PFSK-1 (cell line): ENCODE measurements at regions not wholly inside any gene's neighbourhood (a gene's known extent, or its start where the extent isn't known, plus 50 kb on each side); places are given as distances from the start of the nearest gene placed in this dataset.

Source experiments
- FOXP2 ChIP-seq: optimal IDR thresholded peaks from 2 replicates; pipeline ENCODE3; 2011; ENCODE audit warnings: borderline replicate concordance, control low read depth, inconsistent platforms; ENCODE audit not compliant: insufficient read depth; ENCODE audit errors: extremely low read length, extremely low read depth
- POLR2AphosphoS5 ChIP-seq: IDR thresholded peaks from 2 replicates; pipeline ENCODE4 v1.6.1; 2012; ENCODE audit warnings: low read depth, mild to moderate bottlenecking, control low read depth, low read length, moderate library complexity
- REST ChIP-seq, 2 experiments: IDR thresholded peaks; 2 replicates each; pipeline versions ENCODE4 v1.6.1 to v1.8.0; 2011 to 2012; ENCODE audit warnings: low read depth in 2 of 2, low read length in 2 of 2, control low read depth in 1 of 2, inconsistent platforms in 1 of 2, mild to moderate bottlenecking in 1 of 2, moderate library complexity in 1 of 2; ENCODE audit not compliant: insufficient read depth in 1 of 2
- SIN3A ChIP-seq: IDR thresholded peaks from 2 replicates; pipeline ENCODE4 v1.6.1; 2012; ENCODE audit warnings: mild to moderate bottlenecking, low read length, moderate library complexity, borderline replicate concordance; ENCODE audit not compliant: insufficient read depth
- TAF1 ChIP-seq: IDR thresholded peaks from 2 replicates; pipeline ENCODE4 v1.6.1; 2012; ENCODE audit warnings: low read length, control low read depth, borderline replicate concordance; ENCODE audit not compliant: insufficient read depth

- no peak for TF ChIP-seq SIN3A
- TF ChIP-seq FOXP2, result no peak
- TF ChIP-seq POLR2AphosphoS5, result no peak
- no peak for TF ChIP-seq REST (IDR thresholded peaks at IDR 0.05; ENCODE audit: insufficient read depth in 1 of 2, low read depth in 2 of 2, low read length in 2 of 2)
- no peak for TF ChIP-seq TAF1
These were observed 412.8 kb upstream of the MTPN start for GRCh38 chr7:136389933-136390332.

- TF ChIP-seq POLR2AphosphoS5 (no peak), FOXP2 (no peak), REST (IDR thresholded peaks at IDR 0.05; ENCODE audit: insufficient read depth in 1 of 2, low read depth in 2 of 2, low read length in 2 of 2) (no peak), SIN3A (no peak), TAF1 (no peak)
These were observed 409.7 kb upstream of the MTPN start for GRCh38 chr7:136386876-136387275.

GRCh38 chr7:136370137-136370536 lies 393.0 kb upstream of the MTPN start:
- TF ChIP-seq TAF1, result no peak
- no peak for TF ChIP-seq FOXP2
- TF ChIP-seq REST (IDR thresholded peaks at IDR 0.05; ENCODE audit: insufficient read depth in 1 of 2, low read depth in 2 of 2, low read length in 2 of 2), result no peak
- TF ChIP-seq SIN3A, result no peak
- no peak for TF ChIP-seq POLR2AphosphoS5

GRCh38 chr7:136369225-136369624 lies 392.1 kb upstream of the MTPN start:
- TF ChIP-seq TAF1, result no peak
- no peak for TF ChIP-seq SIN3A

- TF ChIP-seq SIN3A (no peak), POLR2AphosphoS5 (no peak), REST (IDR thresholded peaks at IDR 0.05; ENCODE audit: insufficient read depth in 1 of 2, low read depth in 2 of 2, low read length in 2 of 2) (no peak), TAF1 (no peak), FOXP2 (no peak)
These were observed 382.3 kb upstream of the MTPN start for GRCh38 chr7:136359333-136359903.
